Stimulated activated CD8-positive, alpha-beta memory T cell treated with anti-CD3 and anti-CD28 coated beads, Interleukin-15, amount 100 ng/mL, for 24 hours (primary cell): ENCODE measurements at regions not wholly inside any gene's neighbourhood (a gene's known extent, or its start where the extent isn't known, plus 50 kb on each side); places are given as distances from the start of the nearest gene placed in this dataset.
"Not testable (repeated sequence)": the region's sequence is repeated elsewhere in the genome, so short reads cannot be mapped to it uniquely, and the experiment has no call there.

Experiments used
- DNase-seq: peaks from one replicate; pipeline ENCODE4 v3.0.0-alpha.2; 2020; ENCODE audit warnings: low read depth

DNA sequence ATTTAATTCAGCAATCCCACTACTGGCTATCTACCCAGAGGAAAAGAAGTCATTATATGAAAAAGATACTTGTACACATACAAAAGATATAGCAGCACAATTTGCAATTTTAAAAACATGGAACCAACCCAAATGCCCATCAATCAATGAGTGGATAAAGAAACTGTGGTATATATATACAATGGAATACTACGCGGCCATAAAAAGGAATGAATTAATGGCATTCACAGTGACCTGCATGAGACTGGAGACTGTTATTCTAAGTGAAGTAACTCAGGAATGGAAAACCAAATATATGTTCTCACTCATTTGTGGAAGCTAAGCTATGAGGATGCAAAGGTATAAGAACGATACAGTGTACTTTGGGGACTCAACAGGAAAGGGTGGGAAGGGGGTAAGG, 102.8 kb upstream of the KCNMA1 start:
- not testable (repeated sequence) for DNase-seq

GRCh38 chr10:77738496-77739158, 101.0 kb upstream of the KCNMA1 start:
- DNase-seq = no peak

GRCh38 chr10:77737608-77738007, 100.0 kb upstream of the KCNMA1 start:
- no peak for DNase-seq

GRCh38 chr10:77735136-77735535, 97.5 kb upstream of the KCNMA1 start:
- DNase-seq = not testable (repeated sequence)

- no peak for DNase-seq
These were observed 94.8 kb upstream of the KCNMA1 start for GRCh38 chr10:77732213-77733003.

- no peak for DNase-seq
These were observed 89.9 kb upstream of the KCNMA1 start for GRCh38 chr10:77727481-77727880.

DNA sequence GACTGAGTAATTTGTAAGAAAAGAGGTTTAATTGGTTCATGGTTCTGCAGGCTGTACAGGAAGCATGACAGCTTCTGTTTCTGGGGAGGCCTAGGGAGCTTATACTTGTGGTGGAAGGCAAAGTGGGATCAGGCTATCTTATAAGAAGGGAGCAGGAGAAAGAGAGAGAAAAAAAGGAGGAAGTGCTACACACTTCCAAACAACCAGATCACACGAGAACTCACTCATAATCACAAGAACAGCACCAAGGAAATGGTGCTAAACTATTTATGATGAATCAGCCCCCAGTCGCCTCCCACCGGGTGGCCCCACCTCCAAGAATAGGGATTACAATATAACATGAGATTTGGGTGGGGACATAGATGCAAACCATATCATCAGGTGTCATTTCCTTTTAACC, 89.1 kb upstream of the KCNMA1 start:
- no peak for DNase-seq

DNA sequence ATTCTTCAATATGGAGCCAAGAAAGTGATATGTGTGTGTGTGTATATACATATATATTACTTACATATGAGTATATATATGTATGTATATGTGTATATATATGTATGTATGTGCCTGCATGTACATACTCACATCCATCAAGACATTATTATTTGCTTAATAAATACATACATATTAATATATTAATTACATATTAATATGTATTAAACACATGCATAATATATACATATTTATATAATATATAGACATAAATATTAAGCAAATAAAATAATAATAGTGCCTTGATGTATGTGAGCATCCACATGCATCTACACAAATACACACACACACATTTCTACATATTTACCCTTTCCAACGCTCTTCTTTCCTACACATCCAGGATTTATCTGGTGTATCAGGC, 88.7 kb upstream of the KCNMA1 start:
- no peak for DNase-seq

GRCh38 chr10:77724820-77725219, 87.2 kb upstream of the KCNMA1 start:
- DNase-seq = no peak

GRCh38 chr10:77723376-77723775, 85.8 kb upstream of the KCNMA1 start:
- no peak for DNase-seq

- DNase-seq = not testable (repeated sequence)
These were observed 85.3 kb upstream of the KCNMA1 start for GRCh38 chr10:77722956-77723355.

DNA sequence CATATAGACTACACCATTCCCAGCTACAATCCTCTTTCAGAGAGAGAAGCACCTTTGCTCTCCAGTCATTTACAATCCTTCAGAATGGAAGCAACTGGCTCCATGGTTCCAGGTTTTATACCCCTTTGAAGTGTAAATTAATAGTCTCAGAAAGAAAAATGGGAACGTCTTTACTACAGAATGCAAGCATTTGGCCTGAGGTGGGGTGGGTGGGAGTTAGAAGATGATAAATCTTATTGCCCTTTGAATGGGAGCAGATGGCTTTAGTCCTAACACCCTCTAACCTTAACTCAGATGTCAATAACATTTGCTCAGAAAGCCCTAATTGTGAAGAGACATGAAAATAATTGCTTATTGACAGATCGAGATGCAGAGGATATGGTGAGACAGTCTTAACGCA, 84.2 kb upstream of the KCNMA1 start:
- DNase-seq = no peak

GRCh38 chr10:77718957-77719356, 81.3 kb upstream of the KCNMA1 start:
- no peak for DNase-seq

DNA sequence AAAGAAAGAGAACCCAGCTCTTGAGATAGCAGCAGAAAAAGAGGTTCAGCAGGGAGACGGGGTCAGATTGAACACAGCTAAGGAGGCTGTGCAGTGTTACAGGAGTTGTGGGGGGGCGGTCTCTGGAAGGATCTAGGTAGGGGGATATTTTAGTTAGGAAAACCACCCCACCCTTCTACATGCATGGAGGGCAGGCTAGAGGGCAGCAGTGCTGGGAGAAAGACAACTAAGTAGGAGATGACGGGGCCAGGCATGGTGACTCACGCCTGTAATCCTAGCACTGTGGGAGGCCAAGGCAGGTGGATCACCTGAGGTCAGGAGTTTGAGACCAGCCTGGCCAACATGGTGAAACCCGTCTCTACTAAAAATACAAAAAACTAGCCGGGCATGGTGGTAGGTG, 80.7 kb upstream of the KCNMA1 start:
- DNase-seq = not testable (repeated sequence)

DNA sequence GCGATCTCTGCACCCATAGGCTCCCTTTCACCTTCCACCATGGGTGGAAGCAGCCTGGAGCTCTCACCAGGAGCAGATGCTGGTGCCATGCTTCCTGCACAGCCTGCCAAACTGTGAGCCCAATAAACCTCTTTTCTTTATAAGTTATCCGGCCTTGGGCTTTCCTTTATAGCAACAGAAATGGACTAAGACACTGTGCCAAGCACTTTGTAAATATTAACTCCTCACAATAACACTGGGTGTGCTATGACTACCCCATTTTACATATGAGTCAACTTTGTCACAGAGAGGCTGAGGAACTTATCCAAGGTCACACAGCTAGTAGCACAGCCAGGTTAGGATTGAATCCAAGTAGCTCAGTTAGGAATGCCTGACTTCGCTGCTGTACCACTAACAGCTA, 79.7 kb upstream of the KCNMA1 start:
- DNase-seq = no peak

DNA sequence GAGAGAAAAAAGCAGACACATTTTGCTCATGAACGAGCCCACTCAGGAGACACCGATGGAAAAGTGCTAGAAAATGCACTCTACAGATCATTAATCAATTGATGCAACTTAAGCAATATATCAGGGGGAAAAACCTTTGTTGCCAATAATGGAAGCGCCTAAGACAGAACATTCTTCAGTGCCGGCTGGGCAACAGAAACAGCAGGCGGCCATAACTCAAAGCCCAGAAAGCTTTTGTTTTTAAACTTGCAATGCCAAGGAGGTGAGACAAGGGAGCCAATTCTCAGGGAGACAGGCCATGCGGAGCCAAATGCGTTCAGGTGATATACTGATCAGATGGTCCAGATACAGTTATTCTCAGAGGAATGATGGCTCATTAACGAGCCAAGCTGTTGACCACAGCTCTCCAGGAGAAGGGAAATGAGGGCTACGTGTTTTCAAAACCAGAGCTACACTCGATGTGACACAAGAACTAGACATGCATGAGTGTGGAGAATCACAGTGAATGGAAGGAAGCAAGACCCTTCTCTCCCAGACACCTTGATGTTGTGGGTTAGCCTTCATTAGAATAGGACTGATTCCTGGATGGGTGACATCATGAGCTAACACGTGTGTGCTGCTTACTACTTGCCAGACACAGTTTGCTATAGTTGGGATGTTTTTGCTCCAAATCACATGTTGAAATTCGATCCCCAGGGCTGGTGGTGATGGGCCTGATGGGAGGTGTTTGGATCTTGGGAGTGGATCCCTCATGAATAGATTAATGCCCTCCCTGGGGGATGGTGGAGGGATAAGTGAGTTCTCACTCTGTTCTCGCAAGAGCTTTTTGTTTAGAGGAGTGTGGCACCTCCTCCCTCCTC, 79.1 kb upstream of the KCNMA1 start:
- DNase-seq = no peak

GRCh38 chr10:77715536-77715935, 77.9 kb upstream of the KCNMA1 start:
- no peak for DNase-seq

GRCh38 chr10:77715088-77715487, 77.5 kb upstream of the KCNMA1 start:
- no peak for DNase-seq

- no peak for DNase-seq
These were observed 76.1 kb upstream of the KCNMA1 start for GRCh38 chr10:77713521-77714280.

- no peak for DNase-seq
These were observed 74.6 kb upstream of the KCNMA1 start for GRCh38 chr10:77712207-77712606.

DNA sequence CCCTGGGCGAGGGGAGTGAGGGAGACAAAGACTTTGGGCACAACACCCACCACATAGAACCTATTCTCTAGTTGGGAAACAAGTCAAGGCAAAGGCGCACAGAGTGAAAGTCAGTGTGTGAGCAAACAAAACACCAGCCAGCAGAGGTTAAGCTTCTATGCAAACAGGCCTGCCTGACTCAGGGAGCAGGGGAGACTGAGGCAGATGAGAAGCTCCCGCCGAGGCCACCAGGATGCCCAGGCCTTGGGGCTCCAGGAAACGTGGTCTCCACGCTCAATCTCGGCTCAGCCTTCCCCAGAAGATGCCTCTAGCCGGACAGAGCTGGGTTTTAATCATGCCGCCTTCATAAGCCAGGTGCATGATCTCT, 74.1 kb upstream of the KCNMA1 start:
- no peak for DNase-seq
